ENCODE measurements at regions not wholly inside any gene's neighbourhood (a gene's known extent, or its start where the extent isn't known, plus 50 kb on each side); places are given as distances from the start of the nearest gene placed in this dataset.

DNA sequence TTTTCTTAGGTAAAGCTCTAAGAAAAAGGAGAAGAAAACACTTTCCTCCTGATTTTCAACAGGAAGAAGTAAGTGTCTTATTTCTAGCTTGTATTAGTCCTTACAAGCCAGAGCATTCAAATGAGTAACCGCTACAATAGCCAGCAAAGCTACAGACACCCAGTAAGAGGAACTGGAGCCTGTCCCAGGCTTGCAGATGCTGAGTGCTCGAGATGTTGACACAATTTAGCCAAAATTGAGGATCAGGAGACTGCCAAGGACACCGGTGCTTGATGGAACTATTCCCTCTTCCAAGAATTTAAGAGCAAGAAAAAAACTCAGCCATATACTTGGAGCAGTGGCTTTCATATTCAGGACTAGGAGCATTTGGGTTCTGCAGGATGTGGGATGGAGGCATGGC is 149.3 kb upstream of the DPP6 start:
- WGBS, 2 donors (ENCODE audit: extremely low coverage in 2 of 2, insufficient read length in 2 of 2, insufficient replicate concordance in 1 of 2), result no CpG with 5 or more reads among the region's 3 CpGs
- no peak overlapping the region for H3K4ac ChIP-seq (ENCODE audit: low read length)
- H3K4me3 ChIP-seq (ENCODE audit: low read length in 2 of 2), result no peak overlapping the region
- no peak overlapping the region for H3K23ac ChIP-seq (ENCODE audit: low read depth, low read length, poor library complexity)
- no peak overlapping the region for H3K14ac ChIP-seq (ENCODE audit: low read length)
- H4K91ac ChIP-seq (ENCODE audit: low read depth, low read length, poor library complexity), result no peak overlapping the region
- H2AFZ ChIP-seq (ENCODE audit: low read length), result no peak overlapping the region
- no peak overlapping the region for H2AK5ac ChIP-seq (ENCODE audit: low read depth, low read length)
- no peaks in the 10 kb centered on the region for H3K79me1 ChIP-seq (ENCODE audit: low read depth, low read length)
- no peaks in the 10 kb centered on the region for H3K27me3 ChIP-seq (ENCODE audit: control insufficient read depth in 3 of 3, insufficient read depth in 3 of 3, low read depth in 1 of 3, low read length in 3 of 3)
- H3K18ac ChIP-seq (ENCODE audit: low read length), result no peak overlapping the region
- H3K4me1 ChIP-seq (ENCODE audit: control insufficient read depth in 2 of 2, insufficient read depth in 1 of 2, low read depth in 1 of 2, low read length in 2 of 2), result peaks cover 0 to 2% of the 10 kb centered on the region in 2 donors
- no peak overlapping the region for H4K8ac ChIP-seq (ENCODE audit: low read depth, low read length)
- no peak overlapping the region for H2BK5ac ChIP-seq (ENCODE audit: low read length)
- no peak overlapping the region for H2BK12ac ChIP-seq (ENCODE audit: low read length)
- no peak overlapping the region for H3K9ac ChIP-seq (ENCODE audit: low read depth, low read length, poor library complexity)
- H3K27ac ChIP-seq (replicated peaks; ENCODE audit: low read length), result no peak overlapping the region
- H3K4me2 ChIP-seq (ENCODE audit: insufficient read depth, low read length, poor library complexity, severe bottlenecking), result no peak overlapping the region
- DNase-seq (ENCODE audit: low spot score), result no peak
- no peak overlapping the region for H2BK120ac ChIP-seq (ENCODE audit: low read depth, low read length)
- no peaks in the 10 kb centered on the region for H3K36me3 ChIP-seq (replicated peaks in 1 of 2; ENCODE audit: control insufficient read depth in 2 of 2, insufficient read depth in 2 of 2, low read length in 2 of 2)
- no peaks in the 10 kb centered on the region for H3K9me3 ChIP-seq (replicated peaks in 1 of 2; ENCODE audit: control insufficient read depth in 2 of 2, insufficient read depth in 1 of 2, low read depth in 1 of 2, low read length in 2 of 2)
- no peak overlapping the region for H2BK15ac ChIP-seq (ENCODE audit: low read length)

- no peak overlapping the region for H3K9ac ChIP-seq (ENCODE audit: low read depth, low read length, poor library complexity)
- H2AFZ ChIP-seq (ENCODE audit: low read length), result no peak overlapping the region
- no peaks in the 10 kb centered on the region for H3K36me3 ChIP-seq (replicated peaks in 1 of 2; ENCODE audit: control insufficient read depth in 2 of 2, insufficient read depth in 2 of 2, low read length in 2 of 2)
- H3K14ac ChIP-seq (ENCODE audit: low read length), result no peak overlapping the region
- H3K27me3 ChIP-seq (ENCODE audit: control insufficient read depth in 3 of 3, insufficient read depth in 3 of 3, low read depth in 1 of 3, low read length in 3 of 3), result no peaks in the 10 kb centered on the region
- H3K79me1 ChIP-seq (ENCODE audit: low read depth, low read length), result no peaks in the 10 kb centered on the region
- no peak overlapping the region for H4K8ac ChIP-seq (ENCODE audit: low read depth, low read length)
- no peak for DNase-seq (ENCODE audit: low spot score)
- H3K4me3 ChIP-seq (ENCODE audit: low read length in 2 of 2), result no peak overlapping the region
- H2AK5ac ChIP-seq (ENCODE audit: low read depth, low read length), result no peak overlapping the region
- no peak overlapping the region for H3K4me2 ChIP-seq (ENCODE audit: insufficient read depth, low read length, poor library complexity, severe bottlenecking)
- H3K4me1 ChIP-seq (ENCODE audit: control insufficient read depth in 2 of 2, insufficient read depth in 1 of 2, low read depth in 1 of 2, low read length in 2 of 2), result peaks cover 0 to 6% of the 10 kb centered on the region in 2 donors
- no peak overlapping the region for H2BK15ac ChIP-seq (ENCODE audit: low read length)
- no peak overlapping the region for H2BK5ac ChIP-seq (ENCODE audit: low read length)
- H3K4ac ChIP-seq (ENCODE audit: low read length), result no peak overlapping the region
- H3K27ac ChIP-seq (replicated peaks; ENCODE audit: low read length), result no peak overlapping the region
- no peak overlapping the region for H3K23ac ChIP-seq (ENCODE audit: low read depth, low read length, poor library complexity)
- H2BK120ac ChIP-seq (ENCODE audit: low read depth, low read length), result no peak overlapping the region
- H2BK12ac ChIP-seq (ENCODE audit: low read length), result no peak overlapping the region
- no peak overlapping the region for H3K18ac ChIP-seq (ENCODE audit: low read length)
- H3K9me3 ChIP-seq (replicated peaks in 1 of 2; ENCODE audit: control insufficient read depth in 2 of 2, insufficient read depth in 1 of 2, low read depth in 1 of 2, low read length in 2 of 2), result no peaks in the 10 kb centered on the region
- no CpG with 5 or more reads among the region's 4 CpGs for WGBS, 2 donors (ENCODE audit: extremely low coverage in 2 of 2, insufficient read length in 2 of 2, insufficient replicate concordance in 1 of 2)
- no peak overlapping the region for H4K91ac ChIP-seq (ENCODE audit: low read depth, low read length, poor library complexity)
Measured at GRCh38 chr7:153912211-153912610, 140.0 kb upstream of the DPP6 start.

- no peak overlapping the region for H3K9ac ChIP-seq (ENCODE audit: low read depth, low read length, poor library complexity)
- H2AK5ac ChIP-seq (ENCODE audit: low read depth, low read length), result no peak overlapping the region
- H4K91ac ChIP-seq (ENCODE audit: low read depth, low read length, poor library complexity), result no peak overlapping the region
- H2BK5ac ChIP-seq (ENCODE audit: low read length), result no peak overlapping the region
- no peaks in the 10 kb centered on the region for H3K36me3 ChIP-seq (replicated peaks in 1 of 2; ENCODE audit: control insufficient read depth in 2 of 2, insufficient read depth in 2 of 2, low read length in 2 of 2)
- no peak overlapping the region for H3K23ac ChIP-seq (ENCODE audit: low read depth, low read length, poor library complexity)
- no peak overlapping the region for H2AFZ ChIP-seq (ENCODE audit: low read length)
- H3K14ac ChIP-seq (ENCODE audit: low read length), result no peak overlapping the region
- no peak overlapping the region for H3K4me2 ChIP-seq (ENCODE audit: insufficient read depth, low read length, poor library complexity, severe bottlenecking)
- no peaks in the 10 kb centered on the region for H3K27me3 ChIP-seq (ENCODE audit: control insufficient read depth in 3 of 3, insufficient read depth in 3 of 3, low read depth in 1 of 3, low read length in 3 of 3)
- WGBS, 2 donors (ENCODE audit: extremely low coverage in 2 of 2, insufficient read length in 2 of 2, insufficient replicate concordance in 1 of 2), result no CpG with 5 or more reads among the region's 5 CpGs
- H3K27ac ChIP-seq (replicated peaks; ENCODE audit: low read length), result no peak overlapping the region
- no peak overlapping the region for H3K18ac ChIP-seq (ENCODE audit: low read length)
- peaks cover 0 to 4% of the 10 kb centered on the region in 2 donors for H3K9me3 ChIP-seq (replicated peaks in 1 of 2; ENCODE audit: control insufficient read depth in 2 of 2, insufficient read depth in 1 of 2, low read depth in 1 of 2, low read length in 2 of 2)
- no peak overlapping the region for H2BK12ac ChIP-seq (ENCODE audit: low read length)
- H4K8ac ChIP-seq (ENCODE audit: low read depth, low read length), result no peak overlapping the region
- no peak overlapping the region for H3K4me3 ChIP-seq (ENCODE audit: low read length in 2 of 2)
- no peaks in the 10 kb centered on the region for H3K79me1 ChIP-seq (ENCODE audit: low read depth, low read length)
- no peak overlapping the region for H2BK15ac ChIP-seq (ENCODE audit: low read length)
- no peak for DNase-seq (ENCODE audit: low spot score)
- no peak overlapping the region for H2BK120ac ChIP-seq (ENCODE audit: low read depth, low read length)
- no peak overlapping the region for H3K4ac ChIP-seq (ENCODE audit: low read length)
- no peaks in the 10 kb centered on the region for H3K4me1 ChIP-seq (ENCODE audit: control insufficient read depth in 2 of 2, insufficient read depth in 1 of 2, low read depth in 1 of 2, low read length in 2 of 2)
Measured at GRCh38 chr7:153920126-153920525, 132.1 kb upstream of the DPP6 start.

- no peak overlapping the region for H3K4me3 ChIP-seq (ENCODE audit: low read length in 2 of 2)
- no peak overlapping the region for H2AFZ ChIP-seq (ENCODE audit: low read length)
- no peaks in the 10 kb centered on the region for H3K79me1 ChIP-seq (ENCODE audit: low read depth, low read length)
- H3K14ac ChIP-seq (ENCODE audit: low read length), result no peak overlapping the region
- no CpG with 5 or more reads among the region's 5 CpGs for WGBS, 2 donors (ENCODE audit: extremely low coverage in 2 of 2, insufficient read length in 2 of 2, insufficient replicate concordance in 1 of 2)
- H3K4me2 ChIP-seq (ENCODE audit: insufficient read depth, low read length, poor library complexity, severe bottlenecking), result no peak overlapping the region
- H3K4ac ChIP-seq (ENCODE audit: low read length), result no peak overlapping the region
- H4K8ac ChIP-seq (ENCODE audit: low read depth, low read length), result no peak overlapping the region
- no peak overlapping the region for H2AK5ac ChIP-seq (ENCODE audit: low read depth, low read length)
- no peak for DNase-seq (ENCODE audit: low spot score)
- H3K4me1 ChIP-seq (ENCODE audit: control insufficient read depth in 2 of 2, insufficient read depth in 1 of 2, low read depth in 1 of 2, low read length in 2 of 2), result no peaks in the 10 kb centered on the region
- H4K91ac ChIP-seq (ENCODE audit: low read depth, low read length, poor library complexity), result no peak overlapping the region
- H3K36me3 ChIP-seq (replicated peaks in 1 of 2; ENCODE audit: control insufficient read depth in 2 of 2, insufficient read depth in 2 of 2, low read length in 2 of 2), result no peaks in the 10 kb centered on the region
- no peak overlapping the region for H2BK12ac ChIP-seq (ENCODE audit: low read length)
- no peak overlapping the region for H2BK15ac ChIP-seq (ENCODE audit: low read length)
- peaks cover 0 to 4% of the 10 kb centered on the region in 2 donors for H3K9me3 ChIP-seq (replicated peaks in 1 of 2; ENCODE audit: control insufficient read depth in 2 of 2, insufficient read depth in 1 of 2, low read depth in 1 of 2, low read length in 2 of 2)
- H3K27ac ChIP-seq (replicated peaks; ENCODE audit: low read length), result no peak overlapping the region
- H3K27me3 ChIP-seq (ENCODE audit: control insufficient read depth in 3 of 3, insufficient read depth in 3 of 3, low read depth in 1 of 3, low read length in 3 of 3), result no peaks in the 10 kb centered on the region
- H3K18ac ChIP-seq (ENCODE audit: low read length), result no peak overlapping the region
- no peak overlapping the region for H2BK5ac ChIP-seq (ENCODE audit: low read length)
- no peak overlapping the region for H3K9ac ChIP-seq (ENCODE audit: low read depth, low read length, poor library complexity)
- H2BK120ac ChIP-seq (ENCODE audit: low read depth, low read length), result no peak overlapping the region
- no peak overlapping the region for H3K23ac ChIP-seq (ENCODE audit: low read depth, low read length, poor library complexity)
Measured at GRCh38 chr7:153920897-153921296, 131.3 kb upstream of the DPP6 start.

Measured in neuronal stem cell (in vitro differentiated cells).